ENCODE measurements at regions not wholly inside any gene's neighbourhood (a gene's known extent, or its start where the extent isn't known, plus 50 kb on each side); places are given as distances from the start of the nearest gene placed in this dataset.

DNA sequence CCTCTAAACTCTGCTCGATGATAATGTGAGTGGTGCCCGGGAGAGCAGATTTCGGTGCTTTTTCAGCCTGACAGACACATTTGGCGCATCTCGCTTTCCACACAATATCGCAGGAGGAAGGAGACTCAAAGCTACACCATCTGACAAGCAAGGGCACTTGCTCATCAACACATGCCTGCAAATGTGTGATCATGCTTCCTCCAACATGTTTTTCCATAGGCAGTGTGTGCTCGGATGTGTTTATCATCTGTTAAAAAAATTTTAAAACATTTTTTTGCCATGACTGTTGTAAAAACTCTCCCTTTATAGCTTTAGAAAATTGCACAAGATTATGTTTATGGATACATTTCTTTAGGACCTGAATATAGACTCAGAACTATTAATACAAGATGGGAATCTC lies 170.3 kb upstream of the PUDP start:
- Histone ChIP-seq H3K4me3 (no peak overlapping the region), H3K9me3 (replicated peaks) (no peaks in the 10 kb centered on the region), H3K4me1 (no peaks in the 10 kb centered on the region), H3K27me3 (ENCODE audit: low read depth) (no peaks in the 10 kb centered on the region), H3K27ac (replicated peaks) (no peak overlapping the region), H3K36me3 (no peaks in the 10 kb centered on the region)
- no peak for DNase-seq
- intact Hi-C loops (cut with micrococcal nuclease), result no loop called here
- TF ChIP-seq, protein P1, sequence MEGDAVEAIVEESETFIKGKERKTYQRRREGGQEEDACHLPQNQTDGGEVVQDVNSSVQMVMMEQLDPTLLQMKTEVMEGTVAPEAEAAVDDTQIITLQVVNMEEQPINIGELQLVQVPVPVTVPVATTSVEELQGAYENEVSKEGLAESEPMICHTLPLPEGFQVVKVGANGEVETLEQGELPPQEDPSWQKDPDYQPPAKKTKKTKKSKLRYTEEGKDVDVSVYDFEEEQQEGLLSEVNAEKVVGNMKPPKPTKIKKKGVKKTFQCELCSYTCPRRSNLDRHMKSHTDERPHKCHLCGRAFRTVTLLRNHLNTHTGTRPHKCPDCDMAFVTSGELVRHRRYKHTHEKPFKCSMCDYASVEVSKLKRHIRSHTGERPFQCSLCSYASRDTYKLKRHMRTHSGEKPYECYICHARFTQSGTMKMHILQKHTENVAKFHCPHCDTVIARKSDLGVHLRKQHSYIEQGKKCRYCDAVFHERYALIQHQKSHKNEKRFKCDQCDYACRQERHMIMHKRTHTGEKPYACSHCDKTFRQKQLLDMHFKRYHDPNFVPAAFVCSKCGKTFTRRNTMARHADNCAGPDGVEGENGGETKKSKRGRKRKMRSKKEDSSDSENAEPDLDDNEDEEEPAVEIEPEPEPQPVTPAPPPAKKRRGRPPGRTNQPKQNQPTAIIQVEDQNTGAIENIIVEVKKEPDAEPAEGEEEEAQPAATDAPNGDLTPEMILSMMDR (IDR thresholded peaks at IDR 0.05; ENCODE audit: borderline replicate concordance), result no peak

DNA sequence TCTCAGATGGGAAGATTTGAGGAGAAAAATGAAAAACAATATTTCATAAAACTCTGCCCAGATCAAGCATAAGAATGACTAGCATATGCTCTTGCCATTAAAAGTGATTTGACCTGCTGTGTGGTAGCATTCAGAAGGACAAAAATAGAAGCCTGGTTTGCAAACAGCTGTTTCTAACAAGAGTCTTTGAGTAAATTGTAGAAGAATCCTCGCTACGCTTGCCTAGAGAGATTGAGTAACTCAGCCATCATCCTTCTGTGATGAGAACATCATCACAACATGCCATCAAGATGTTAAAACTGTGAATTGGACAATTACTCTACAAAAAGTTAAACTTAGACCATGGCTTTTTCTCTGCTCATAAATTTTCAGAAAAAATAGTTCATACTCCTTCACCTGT lies 168.9 kb upstream of the PUDP start:
- Histone ChIP-seq H3K36me3 (no peaks in the 10 kb centered on the region), H3K27ac (replicated peaks) (no peak overlapping the region), H3K27me3 (ENCODE audit: low read depth) (no peaks in the 10 kb centered on the region), H3K4me3 (no peak overlapping the region), H3K4me1 (no peaks in the 10 kb centered on the region), H3K9me3 (replicated peaks) (no peaks in the 10 kb centered on the region)
- TF ChIP-seq, protein P1 (IDR thresholded peaks at IDR 0.05; ENCODE audit: borderline replicate concordance), result no peak
- DNase-seq, result no peak
- intact Hi-C loops (cut with micrococcal nuclease), result no loop called here

DNA sequence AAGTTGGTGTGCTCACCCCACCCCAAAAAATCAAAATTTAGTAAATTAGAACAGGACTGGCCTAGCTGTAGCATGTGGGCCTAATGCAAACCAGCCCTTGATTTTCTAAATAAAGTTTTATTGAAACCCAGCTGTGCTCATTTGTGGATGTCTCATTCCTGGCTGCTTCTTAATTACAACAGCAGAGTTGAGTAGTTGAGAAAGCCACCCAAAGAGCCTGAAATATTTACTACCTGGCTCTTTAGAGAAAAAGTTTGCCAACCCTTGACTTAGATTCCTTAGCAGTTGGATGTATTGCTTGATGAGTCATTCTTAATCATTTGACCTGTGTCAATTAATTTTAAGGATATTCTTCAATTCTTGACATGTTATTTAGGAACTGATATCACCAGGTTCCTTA lies 168.3 kb upstream of the PUDP start:
- no peaks in the 10 kb centered on the region for H3K4me1 ChIP-seq
- H3K27me3 ChIP-seq (ENCODE audit: low read depth), result no peaks in the 10 kb centered on the region
- H3K36me3 ChIP-seq, result no peaks in the 10 kb centered on the region
- intact Hi-C loops (cut with micrococcal nuclease), result no loop called here
- H3K4me3 ChIP-seq, result no peak overlapping the region
- no peak overlapping the region for H3K27ac ChIP-seq (replicated peaks)
- TF ChIP-seq, protein P1 (IDR thresholded peaks at IDR 0.05; ENCODE audit: borderline replicate concordance), result no peak
- DNase-seq, result no peak
- H3K9me3 ChIP-seq (replicated peaks), result no peaks in the 10 kb centered on the region

DNA sequence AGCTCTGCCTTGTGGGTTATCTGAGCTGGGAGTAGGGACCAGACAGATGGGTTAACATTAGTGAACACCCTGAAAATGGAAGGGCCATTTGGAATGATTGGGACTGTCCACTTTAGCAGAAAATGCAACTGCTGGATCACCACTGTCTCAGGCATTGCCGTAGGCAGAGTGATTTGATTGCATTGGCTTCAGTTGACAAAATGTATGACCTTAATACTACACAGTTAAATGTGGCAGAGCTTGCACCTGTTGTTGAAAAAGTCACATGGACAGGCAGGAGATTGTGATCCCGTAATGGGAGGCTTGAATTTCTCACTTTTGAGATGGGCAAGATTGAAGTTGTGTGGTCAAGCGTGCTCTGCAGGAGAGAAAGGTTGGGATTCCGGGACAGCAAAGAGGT lies 166.5 kb upstream of the PUDP start:
- Histone ChIP-seq H3K9me3 (replicated peaks) (no peaks in the 10 kb centered on the region), H3K27me3 (ENCODE audit: low read depth) (no peaks in the 10 kb centered on the region), H3K4me1 (no peaks in the 10 kb centered on the region), H3K4me3 (no peak overlapping the region), H3K27ac (replicated peaks) (no peak overlapping the region), H3K36me3 (no peaks in the 10 kb centered on the region)
- intact Hi-C loops (cut with micrococcal nuclease), result no loop called here
- no peak for DNase-seq
- TF ChIP-seq, protein P1 (IDR thresholded peaks at IDR 0.05; ENCODE audit: borderline replicate concordance), result no peak

DNA sequence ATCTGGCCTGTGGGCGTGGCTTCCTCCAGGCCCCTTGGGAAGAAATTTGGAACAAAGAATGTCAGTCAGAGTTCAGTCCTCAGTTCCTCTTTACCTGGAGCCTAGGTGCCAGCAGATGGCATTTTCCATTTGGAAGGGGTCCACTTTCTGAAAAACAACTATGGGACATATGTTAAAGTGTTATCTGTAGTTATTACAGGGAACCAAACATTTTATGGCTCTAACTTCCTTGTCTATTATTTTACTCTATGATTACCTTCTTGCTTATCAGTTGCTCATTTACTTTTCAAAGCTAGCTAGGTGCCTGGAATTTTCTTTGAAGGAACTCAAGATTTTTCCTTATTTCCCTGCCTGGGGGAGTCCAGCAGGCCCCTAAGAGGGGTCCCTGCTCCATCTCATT lies 159.8 kb upstream of the PUDP start:
- Histone ChIP-seq H3K4me3 (no peak overlapping the region), H3K36me3 (peaks cover 10% of the 10 kb centered on the region), H3K4me1 (no peaks in the 10 kb centered on the region), H3K9me3 (replicated peaks) (no peaks in the 10 kb centered on the region), H3K27me3 (ENCODE audit: low read depth) (no peaks in the 10 kb centered on the region), H3K27ac (replicated peaks) (no peak overlapping the region)
- intact Hi-C loops (cut with micrococcal nuclease), result no loop called here
- TF ChIP-seq, protein P1 (IDR thresholded peaks at IDR 0.05; ENCODE audit: borderline replicate concordance), result no peak
- DNase-seq, result no peak

DNA sequence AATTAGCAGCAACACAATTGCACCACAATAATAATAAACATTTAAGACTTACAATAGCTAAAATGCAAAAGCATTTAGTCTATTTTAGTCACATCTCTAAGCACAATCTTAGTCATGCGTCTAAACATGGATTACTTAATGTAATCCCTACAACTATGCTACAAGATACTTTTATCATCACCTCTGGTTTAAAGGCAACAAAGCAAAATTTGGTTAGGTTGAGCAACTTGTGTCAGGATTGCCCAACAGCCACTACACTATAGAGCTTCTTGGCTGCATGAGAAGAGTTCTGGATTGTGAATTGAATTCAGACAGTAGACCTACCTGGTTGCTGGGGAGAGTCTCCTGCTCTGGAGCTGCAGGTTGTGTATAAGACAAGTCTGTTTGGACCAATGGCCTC lies 146.5 kb upstream of the PUDP start:
- TF ChIP-seq, protein P1 (IDR thresholded peaks at IDR 0.05; ENCODE audit: borderline replicate concordance), result no peak
- Histone ChIP-seq H3K27ac (replicated peaks) (no peak overlapping the region), H3K4me3 (no peak overlapping the region), H3K9me3 (replicated peaks) (no peaks in the 10 kb centered on the region), H3K27me3 (ENCODE audit: low read depth) (no peaks in the 10 kb centered on the region), H3K4me1 (no peaks in the 10 kb centered on the region), H3K36me3 (no peaks in the 10 kb centered on the region)
- DNase-seq, result no peak
- intact Hi-C loops (cut with micrococcal nuclease), result no loop called here
